ENCODE measurements at regions not wholly inside any gene's neighbourhood (a gene's known extent, or its start where the extent isn't known, plus 50 kb on each side); places are given as distances from the start of the nearest gene placed in this dataset.

DNA sequence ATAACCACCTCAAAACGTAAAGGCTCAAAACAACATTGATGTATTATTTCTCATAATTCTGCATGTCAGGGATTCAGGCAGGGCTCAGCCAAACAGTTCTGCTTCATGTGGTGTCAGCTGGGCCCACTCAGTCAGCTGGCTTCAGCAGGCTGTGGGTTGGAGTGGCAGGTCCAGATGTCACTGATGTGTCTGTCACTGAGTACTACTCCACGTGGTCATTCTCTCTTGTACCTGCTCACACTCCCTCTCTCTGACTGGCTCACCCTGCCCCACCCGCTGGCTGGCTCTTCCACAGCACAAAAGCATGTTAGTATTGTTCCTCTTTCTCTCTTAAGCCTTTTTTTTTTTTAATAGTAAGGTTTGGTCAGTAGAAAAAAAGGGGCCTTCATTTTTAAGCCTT, 182.4 kb downstream of the DICER1 start:
- Histone ChIP-seq H2AFZ (ENCODE audit: control insufficient read depth, low read length) (no peak overlapping the region), H3K36me3 (ENCODE audit: control insufficient read depth in 2 of 2, extremely low read depth in 1 of 2, insufficient read depth in 2 of 2, low read length in 2 of 2) (no peaks in the 10 kb centered on the region), H3K27me3 (ENCODE audit: control insufficient read depth, extremely low read depth, insufficient read depth, low read length) (no peaks in the 10 kb centered on the region), H4K20me1 (ENCODE audit: control insufficient read depth, extremely low read depth, insufficient read depth, low read length) (no peaks in the 10 kb centered on the region), H3K27ac (ENCODE audit: control insufficient read depth, insufficient read depth, low read length) (no peak overlapping the region), H3K4me1 (ENCODE audit: control insufficient read depth, extremely low read depth, insufficient read depth, low read length) (no peaks in the 10 kb centered on the region), H3K4me3 (ENCODE audit: control insufficient read depth in 2 of 3, extremely low read depth in 1 of 3, insufficient read depth in 2 of 3, low read depth in 1 of 3, low read length in 3 of 3) (no peak overlapping the region), H3K9ac (ENCODE audit: control insufficient read depth, extremely low read depth, insufficient read depth, low read length) (no peak overlapping the region), H3K9me3 (ENCODE audit: control insufficient read depth, low read depth, low read length) (no peaks in the 10 kb centered on the region), H3K4me2 (ENCODE audit: control insufficient read depth, extremely low read depth, insufficient read depth, low read depth, low read length) (no peak overlapping the region), H3K79me2 (ENCODE audit: control insufficient read depth, insufficient read depth, low read length) (no peaks in the 10 kb centered on the region), H3K9me1 (ENCODE audit: control insufficient read depth, extremely low read depth, insufficient read depth, low read length) (no peaks in the 10 kb centered on the region)
- TF ChIP-seq EZH2 (IDR thresholded peaks at IDR 0.05; ENCODE audit: low read length), result no peak
- TF ChIP-seq, protein P1, sequence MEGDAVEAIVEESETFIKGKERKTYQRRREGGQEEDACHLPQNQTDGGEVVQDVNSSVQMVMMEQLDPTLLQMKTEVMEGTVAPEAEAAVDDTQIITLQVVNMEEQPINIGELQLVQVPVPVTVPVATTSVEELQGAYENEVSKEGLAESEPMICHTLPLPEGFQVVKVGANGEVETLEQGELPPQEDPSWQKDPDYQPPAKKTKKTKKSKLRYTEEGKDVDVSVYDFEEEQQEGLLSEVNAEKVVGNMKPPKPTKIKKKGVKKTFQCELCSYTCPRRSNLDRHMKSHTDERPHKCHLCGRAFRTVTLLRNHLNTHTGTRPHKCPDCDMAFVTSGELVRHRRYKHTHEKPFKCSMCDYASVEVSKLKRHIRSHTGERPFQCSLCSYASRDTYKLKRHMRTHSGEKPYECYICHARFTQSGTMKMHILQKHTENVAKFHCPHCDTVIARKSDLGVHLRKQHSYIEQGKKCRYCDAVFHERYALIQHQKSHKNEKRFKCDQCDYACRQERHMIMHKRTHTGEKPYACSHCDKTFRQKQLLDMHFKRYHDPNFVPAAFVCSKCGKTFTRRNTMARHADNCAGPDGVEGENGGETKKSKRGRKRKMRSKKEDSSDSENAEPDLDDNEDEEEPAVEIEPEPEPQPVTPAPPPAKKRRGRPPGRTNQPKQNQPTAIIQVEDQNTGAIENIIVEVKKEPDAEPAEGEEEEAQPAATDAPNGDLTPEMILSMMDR (optimal IDR thresholded peaks at IDR 0.05 in 1 of 3, IDR thresholded peaks at IDR 0.05 in 1 of 3, conservative IDR thresholded peaks at IDR 0.05 in 1 of 3; ENCODE audit: extremely low read depth in 1 of 3, insufficient read depth in 2 of 3, low read length in 3 of 3), result no peak
- no peak for FAIRE-seq
- no peak for DNase-seq (ENCODE audit: low read depth, low spot score)
- dilution Hi-C loops (cut with MboI; ENCODE audit: extremely low pct_ligation_motif_present, low sequenced_read_pairs), result no loop called here

DNA sequence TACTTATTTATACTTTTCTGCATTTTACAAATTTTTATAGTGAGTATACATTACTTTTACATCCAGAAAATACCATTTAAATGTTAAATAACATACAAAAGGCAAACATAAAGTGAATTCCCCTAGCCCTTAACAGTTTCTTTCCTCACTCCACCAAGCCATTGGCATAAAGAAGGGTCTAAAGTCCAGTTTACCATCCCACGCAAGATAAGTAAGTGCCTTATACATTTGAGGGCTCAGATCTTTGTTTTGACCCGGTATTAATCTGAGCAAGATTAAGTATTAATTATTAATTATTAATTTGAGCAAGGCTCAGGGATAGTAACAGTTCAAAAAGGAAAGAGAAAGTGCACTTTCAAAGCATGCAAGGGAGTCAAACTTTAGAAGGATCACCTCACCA, 182.9 kb downstream of the DICER1 start:
- Histone ChIP-seq H2AFZ (ENCODE audit: control insufficient read depth, low read length) (no peak overlapping the region), H3K27ac (ENCODE audit: control insufficient read depth, insufficient read depth, low read length) (no peak overlapping the region), H3K4me1 (ENCODE audit: control insufficient read depth, extremely low read depth, insufficient read depth, low read length) (no peaks in the 10 kb centered on the region), H3K79me2 (ENCODE audit: control insufficient read depth, insufficient read depth, low read length) (no peaks in the 10 kb centered on the region), H3K9me1 (ENCODE audit: control insufficient read depth, extremely low read depth, insufficient read depth, low read length) (no peaks in the 10 kb centered on the region), H3K4me3 (ENCODE audit: control insufficient read depth in 2 of 3, extremely low read depth in 1 of 3, insufficient read depth in 2 of 3, low read depth in 1 of 3, low read length in 3 of 3) (no peak overlapping the region), H4K20me1 (ENCODE audit: control insufficient read depth, extremely low read depth, insufficient read depth, low read length) (no peaks in the 10 kb centered on the region), H3K4me2 (ENCODE audit: control insufficient read depth, extremely low read depth, insufficient read depth, low read depth, low read length) (no peak overlapping the region), H3K36me3 (ENCODE audit: control insufficient read depth in 2 of 2, extremely low read depth in 1 of 2, insufficient read depth in 2 of 2, low read length in 2 of 2) (no peaks in the 10 kb centered on the region), H3K9me3 (ENCODE audit: control insufficient read depth, low read depth, low read length) (no peaks in the 10 kb centered on the region), H3K27me3 (ENCODE audit: control insufficient read depth, extremely low read depth, insufficient read depth, low read length) (no peaks in the 10 kb centered on the region), H3K9ac (ENCODE audit: control insufficient read depth, extremely low read depth, insufficient read depth, low read length) (no peak overlapping the region)
- TF ChIP-seq EZH2 (IDR thresholded peaks at IDR 0.05; ENCODE audit: low read length), result no peak
- TF ChIP-seq, protein P1 (optimal IDR thresholded peaks at IDR 0.05 in 1 of 3, IDR thresholded peaks at IDR 0.05 in 1 of 3, conservative IDR thresholded peaks at IDR 0.05 in 1 of 3; ENCODE audit: extremely low read depth in 1 of 3, insufficient read depth in 2 of 3, low read length in 3 of 3), result no peak
- dilution Hi-C loops (cut with MboI; ENCODE audit: extremely low pct_ligation_motif_present, low sequenced_read_pairs), result no loop called here
- FAIRE-seq (no peak), DNase-seq (ENCODE audit: low read depth, low spot score) (no peak)

Measured in keratinocyte (primary cell).